ENCODE measurements at regions not wholly inside any gene's neighbourhood (a gene's known extent, or its start where the extent isn't known, plus 50 kb on each side); places are given as distances from the start of the nearest gene placed in this dataset.

DNA sequence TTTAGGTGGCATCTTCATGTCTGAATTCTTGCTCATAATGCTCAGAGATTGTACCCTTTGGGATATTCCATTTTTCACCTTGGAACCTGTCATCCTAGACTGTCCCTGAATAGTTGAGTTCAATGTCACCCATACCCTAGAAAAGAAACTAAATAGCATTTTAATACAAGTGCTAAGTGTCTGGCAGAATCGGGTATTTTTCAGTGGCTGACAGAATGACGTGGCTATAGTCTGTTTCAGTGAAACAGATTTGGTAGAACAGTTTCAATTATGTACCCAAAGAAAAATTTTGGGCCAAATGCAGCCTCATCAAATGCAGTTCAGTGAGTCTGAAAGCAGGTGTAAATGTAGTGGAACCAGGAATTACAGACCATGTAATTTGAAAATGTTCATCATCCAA is 1041.2 kb downstream of the DTWD2 start:
- DNase-seq (ENCODE audit: low read depth, low spot score), result no peak

DNA sequence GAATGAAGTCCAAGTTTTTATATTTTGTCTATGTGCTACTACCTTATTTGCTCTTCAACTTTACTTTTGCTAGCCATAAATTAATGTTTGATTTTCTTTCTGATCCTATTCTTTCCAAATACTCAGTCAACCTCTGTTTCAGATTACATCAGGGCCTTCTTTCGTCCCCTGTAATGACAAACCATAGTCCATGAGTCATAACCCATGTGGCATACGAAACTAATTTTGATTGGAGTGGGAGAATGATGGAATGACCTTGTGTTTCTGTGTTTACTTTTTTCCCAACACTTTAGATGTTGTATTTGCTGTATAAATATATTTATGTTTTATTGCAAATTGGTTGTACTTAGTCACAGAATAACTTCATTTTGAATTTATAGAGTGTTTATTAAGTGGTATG is 1043.1 kb downstream of the DTWD2 start:
- no peak for DNase-seq (ENCODE audit: low read depth, low spot score)

DNA sequence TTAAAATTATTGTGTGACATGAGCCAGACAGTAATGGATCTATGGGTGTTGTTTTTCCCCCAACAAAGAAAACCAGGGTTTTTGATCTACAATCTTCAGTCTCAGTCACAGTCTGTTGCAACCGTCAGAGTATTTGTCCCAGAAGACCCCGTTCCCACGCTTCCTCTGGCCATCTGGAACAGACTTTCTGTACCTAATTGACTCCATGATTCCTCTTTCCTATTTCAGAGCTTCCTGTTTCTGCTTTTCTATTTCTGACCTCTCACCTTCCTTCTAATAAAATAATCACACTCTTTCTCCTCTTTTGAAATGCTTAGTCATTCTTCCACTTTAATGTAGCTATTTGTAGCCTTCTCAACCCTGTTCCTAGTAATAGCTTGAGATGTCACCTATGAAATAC is 1044.8 kb downstream of the DTWD2 start:
- no peak for DNase-seq (ENCODE audit: low read depth, low spot score)

DNA sequence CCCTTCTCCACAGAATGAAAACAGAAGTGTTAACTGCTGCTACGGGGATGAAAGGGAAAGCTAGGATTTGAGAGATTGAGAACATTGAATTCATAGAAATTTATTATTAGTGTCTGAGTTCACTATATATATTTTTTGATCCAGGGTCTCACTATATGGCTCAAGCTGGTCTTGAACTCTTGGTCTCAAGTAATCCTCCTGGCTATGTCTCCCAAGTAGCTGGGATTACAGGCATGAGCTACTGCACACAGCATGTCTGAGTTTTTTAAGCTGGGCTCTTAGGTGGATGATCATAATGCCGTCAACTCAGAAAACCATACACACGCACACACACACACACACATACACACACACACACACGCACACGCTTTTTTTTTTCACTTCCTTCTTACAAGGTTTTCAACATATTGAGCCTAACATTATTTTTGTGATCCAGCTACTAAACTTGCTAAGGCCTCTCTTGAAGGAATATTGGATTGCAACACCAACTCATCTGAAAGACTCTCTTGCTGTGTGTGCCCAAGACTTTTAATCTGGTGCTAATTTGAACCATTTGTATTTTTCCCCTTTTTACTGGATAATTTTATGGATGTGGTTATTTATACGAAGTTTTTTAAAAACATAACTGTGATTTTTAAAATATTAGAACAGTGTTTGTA is 1045.4 kb downstream of the DTWD2 start:
- DNase-seq (ENCODE audit: low read depth, low spot score), result no peak

DNA sequence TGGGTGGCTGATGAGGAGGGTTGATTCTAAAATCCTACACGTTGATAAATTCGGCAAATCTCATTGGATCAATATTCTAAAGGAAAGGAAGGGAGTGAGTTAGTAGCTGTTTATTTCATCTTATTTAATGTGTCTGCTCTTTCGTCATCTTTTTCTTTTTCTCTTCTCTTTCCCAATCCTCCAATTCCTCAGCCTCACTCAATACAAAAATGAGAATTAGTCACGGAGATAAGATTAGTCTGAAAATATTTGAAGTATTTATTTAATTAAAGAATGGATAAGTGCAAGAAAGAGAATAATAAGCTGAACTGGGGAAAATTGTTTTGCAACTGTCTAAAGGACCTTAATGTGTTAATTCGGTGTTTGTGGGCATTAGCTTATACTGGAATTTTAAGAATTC is 1095.1 kb downstream of the DTWD2 start:
- DNase-seq (ENCODE audit: low read depth, low spot score), result no peak

DNA sequence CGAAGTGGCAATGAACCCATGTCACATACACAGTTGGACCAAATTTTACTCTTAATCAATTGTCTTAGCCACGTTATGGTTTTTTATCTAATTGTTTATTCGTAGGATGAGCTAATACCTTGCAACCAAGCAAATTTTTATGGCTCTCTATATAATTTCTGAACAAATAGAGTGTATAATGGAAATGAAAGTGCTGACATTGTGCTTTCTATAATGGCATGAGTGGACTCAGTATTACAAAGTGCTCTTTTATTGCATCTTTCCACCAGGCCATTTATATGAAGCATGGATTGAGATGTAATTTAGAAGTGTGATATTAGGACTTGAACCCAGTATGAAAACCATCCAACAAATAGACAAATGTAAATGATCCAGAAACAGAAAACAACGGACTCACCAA is 1096.0 kb downstream of the DTWD2 start:
- no peak for DNase-seq (ENCODE audit: low read depth, low spot score)

DNA sequence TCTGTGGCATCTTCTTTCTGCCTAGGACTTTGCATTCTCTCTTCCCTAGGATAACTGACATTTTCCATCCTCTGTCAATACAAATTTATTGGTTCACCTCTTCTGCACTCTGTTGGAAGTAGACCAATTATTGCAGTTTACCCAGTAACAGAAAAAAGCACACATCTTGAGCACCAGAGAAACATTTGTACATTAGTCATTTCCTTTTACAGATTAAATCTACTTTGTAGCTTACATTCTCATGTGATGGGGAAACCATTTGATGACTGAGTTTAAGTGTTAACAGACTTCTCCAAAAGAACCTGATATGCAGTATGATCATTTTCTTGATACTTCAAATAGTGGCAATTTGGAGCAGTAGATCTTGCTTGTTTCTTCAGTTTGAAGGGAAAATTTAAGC is 1098.8 kb downstream of the DTWD2 start:
- no peak for DNase-seq (ENCODE audit: low read depth, low spot score)

DNA sequence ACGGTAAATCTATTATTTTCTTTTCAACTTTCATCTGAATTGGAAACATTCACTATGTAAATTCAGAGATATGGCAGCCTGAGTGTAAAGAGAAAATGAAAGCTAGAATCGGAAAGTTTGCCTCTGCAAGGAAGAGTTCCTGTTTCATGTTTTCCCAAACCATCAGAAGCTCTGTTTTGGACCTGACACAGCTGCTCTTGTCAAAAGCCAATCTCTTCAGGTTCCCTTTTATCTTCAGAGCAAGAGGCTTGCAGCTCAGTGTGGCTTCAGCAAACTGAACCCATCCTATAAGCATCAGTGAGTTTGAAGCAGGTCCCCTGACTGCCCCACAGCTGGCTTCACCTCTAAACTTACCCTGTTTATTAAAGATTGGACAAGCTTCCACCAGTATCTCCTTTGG is 1099.7 kb downstream of the DTWD2 start:
- no peak for DNase-seq (ENCODE audit: low read depth, low spot score)

DNA sequence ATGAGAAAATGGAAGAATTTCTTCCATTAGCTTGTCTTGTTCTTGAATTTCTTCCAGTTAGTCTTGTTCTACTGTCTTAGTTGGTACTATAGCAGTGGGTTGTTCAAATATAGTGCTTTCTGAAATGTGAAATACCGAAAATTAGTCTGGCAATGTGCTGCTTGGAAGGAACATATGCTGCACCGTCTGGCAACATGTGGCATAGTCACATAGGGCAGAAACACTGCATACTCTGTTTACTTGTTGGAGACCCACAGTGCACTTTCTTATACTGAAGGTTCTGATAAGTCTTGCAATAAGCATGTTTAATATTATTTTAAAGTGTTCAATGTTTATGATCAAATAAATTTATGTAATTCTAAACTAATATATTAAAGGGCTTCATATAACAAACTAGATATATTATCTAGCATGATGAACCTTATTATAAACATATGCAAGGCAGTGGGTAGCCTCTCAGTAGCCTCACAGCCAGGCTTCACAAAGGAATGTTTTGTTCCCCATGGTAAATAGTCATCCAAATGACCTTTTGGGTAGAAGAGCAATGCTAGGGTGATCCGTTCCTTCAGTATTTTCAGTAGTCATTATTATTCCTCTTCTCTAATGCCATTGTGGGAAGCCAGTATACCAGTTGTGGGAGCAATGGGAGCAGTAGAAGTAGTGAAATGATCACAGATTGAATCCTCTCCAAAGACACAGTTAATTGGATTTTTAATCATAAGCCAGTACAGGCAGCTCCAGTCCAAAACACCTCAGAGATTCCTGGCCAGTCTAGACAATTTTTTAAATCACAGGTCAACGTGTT is 1106.7 kb downstream of the DTWD2 start:
- no peak for DNase-seq (ENCODE audit: low read depth, low spot score)

DNA sequence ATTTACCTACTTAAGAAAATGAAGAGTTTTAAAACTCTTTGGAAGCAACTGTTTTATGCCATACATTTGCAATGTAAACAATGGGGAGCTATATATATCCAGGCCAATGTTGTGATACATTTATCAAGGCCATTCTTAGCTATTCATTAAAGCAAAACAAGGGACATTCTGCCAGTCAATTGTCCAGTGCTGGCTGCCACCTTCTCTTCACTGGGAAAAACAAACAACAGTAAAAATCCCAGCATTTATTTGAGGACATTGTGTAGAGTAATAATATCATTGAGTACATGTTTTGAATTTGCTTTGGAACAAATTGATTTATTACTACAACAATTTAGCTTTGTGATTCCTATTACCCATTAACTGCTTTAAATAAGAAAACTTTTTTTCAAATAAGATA is 1107.4 kb downstream of the DTWD2 start:
- DNase-seq (ENCODE audit: low read depth, low spot score), result no peak

DNA sequence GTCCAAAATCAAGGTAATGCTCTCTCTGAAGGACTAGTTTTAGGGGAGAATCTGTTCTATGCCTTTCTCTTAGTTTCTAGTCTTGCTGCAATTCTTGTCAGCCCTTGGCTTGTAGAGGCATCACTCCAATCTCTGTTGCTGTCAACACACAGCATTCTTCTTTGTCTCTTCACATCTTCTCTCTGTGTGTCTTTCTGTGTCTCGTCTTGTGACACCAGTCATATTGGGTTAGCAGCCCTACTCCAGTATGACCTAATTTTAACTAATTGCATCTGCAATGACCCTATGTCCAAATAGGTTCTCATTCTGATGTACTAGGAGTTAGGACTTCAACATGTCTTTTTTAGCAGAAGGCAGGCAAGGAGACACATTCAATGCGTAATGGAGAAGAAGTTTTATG is 1110.6 kb downstream of the DTWD2 start:
- DNase-seq (ENCODE audit: low read depth, low spot score), result no peak

DNA sequence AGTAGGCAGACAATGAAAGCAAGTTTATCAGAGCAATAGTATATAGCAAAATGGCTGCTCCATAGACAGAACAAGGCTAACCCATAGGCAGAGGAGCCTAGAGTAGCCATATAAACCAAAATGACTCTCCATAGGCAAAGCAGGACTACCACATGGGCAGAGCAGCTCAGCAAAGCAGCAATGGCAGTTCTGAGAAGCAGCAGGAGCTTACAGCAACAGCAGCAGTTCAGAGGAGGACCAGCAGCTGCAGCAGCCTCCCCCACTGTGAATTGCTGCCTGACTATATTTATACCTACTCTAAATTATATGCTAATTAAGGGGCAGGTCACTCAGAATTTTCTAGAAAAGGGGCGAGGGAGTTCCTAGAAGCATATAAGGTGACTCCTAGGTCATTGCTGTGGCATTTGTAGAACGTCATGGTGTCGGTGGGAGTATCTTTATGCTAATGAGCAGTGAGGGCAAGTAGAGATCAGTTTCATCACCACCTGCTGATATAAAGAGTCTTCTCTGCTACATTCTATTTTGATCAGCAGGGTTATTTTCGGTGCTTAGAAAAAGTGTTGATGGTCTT is 1115.5 kb downstream of the DTWD2 start:
- peak; percentile 2 for DNase-seq (ENCODE audit: low read depth, low spot score)

DNA sequence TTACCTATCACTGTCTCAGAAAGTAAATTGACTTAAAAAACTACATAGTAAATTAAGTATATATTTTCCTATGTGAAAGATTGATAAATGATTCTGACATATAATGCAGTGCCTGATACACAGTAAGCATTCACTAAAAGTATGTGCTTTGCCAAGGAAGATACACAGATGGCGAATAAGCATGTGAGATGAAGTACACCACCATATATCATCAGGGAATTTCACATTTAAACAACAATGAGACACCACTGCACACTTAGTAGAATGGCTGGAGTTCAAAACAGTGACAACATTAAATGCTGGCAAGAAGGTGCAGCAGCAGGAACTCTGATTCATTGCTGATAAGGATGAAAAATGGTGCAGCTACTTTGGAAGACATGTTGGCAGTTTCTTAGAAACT is 1118.8 kb downstream of the DTWD2 start:
- DNase-seq (ENCODE audit: low read depth, low spot score), result no peak

DNA sequence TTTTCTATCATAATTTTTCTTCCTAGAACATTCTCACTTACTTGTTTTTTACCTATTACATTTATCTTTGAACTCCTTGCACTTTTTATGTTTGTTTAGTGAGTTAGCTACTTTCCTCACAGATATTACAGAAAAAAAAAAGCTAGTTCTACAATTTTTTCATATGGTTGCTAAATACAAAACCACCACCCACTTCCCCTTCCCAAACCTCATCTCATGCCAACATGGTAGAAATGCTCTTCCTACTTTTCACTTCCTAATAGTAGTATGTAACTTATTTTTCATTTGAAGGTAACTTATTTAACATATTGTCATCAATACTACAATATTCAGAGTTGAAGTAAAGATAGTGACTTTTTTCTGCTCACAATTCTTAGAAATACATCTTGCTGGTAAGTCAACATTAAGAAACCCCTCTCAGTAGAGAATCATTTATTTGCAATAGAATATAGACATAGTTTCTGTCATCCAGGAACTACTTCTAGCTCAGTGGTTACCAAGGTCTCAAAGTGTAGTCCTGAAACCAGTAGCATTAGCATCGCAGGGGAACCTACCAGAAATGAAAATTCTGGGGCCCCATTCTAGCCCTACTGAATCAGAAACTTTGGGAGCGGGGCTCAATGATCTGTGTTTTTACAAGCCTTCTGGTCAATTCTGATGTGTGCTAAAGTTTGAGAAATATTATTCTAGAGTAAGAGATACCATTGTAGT is 1124.6 kb downstream of the DTWD2 start:
- DNase-seq (ENCODE audit: low read depth, low spot score), result no peak

DNA sequence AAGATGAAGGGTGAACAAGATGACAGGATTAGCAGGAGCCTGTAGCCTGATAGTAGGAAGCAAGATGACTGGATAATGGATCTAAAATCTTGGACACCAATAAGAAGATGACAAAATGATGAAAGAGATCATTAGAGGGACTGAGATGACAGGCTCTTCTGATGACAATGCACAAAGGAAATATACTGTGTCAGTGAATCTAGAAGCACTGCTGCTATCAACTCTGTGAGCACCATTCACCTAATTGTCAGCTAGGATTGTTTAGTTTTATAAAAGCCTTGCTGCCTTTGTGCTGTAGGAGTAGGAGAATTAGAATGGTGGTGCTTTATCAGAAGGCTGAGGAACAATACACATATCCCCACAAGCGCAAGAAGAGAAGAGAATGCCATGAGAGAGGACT is 1127.8 kb downstream of the DTWD2 start:
- no peak for DNase-seq (ENCODE audit: low read depth, low spot score)

DNA sequence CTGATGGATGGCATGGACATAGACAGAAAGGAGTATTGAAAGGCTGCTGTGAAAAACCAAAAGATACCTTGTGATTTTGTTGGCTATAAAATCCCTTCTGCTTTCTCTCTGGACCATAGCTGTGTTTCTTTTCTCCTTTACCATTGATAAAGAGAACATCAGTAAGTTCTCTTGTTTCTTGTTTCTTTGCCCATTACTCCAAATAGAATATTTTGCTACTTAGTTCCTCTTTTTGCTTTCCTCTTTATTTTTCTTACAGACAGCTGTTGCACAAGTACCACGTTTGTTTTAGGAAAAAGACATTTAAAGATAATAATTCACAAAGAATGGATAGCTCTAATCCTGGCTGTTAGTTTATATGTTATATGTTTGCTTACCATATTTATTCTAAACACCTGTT is 1129.2 kb downstream of the DTWD2 start:
- DNase-seq (ENCODE audit: low read depth, low spot score), result no peak

DNA sequence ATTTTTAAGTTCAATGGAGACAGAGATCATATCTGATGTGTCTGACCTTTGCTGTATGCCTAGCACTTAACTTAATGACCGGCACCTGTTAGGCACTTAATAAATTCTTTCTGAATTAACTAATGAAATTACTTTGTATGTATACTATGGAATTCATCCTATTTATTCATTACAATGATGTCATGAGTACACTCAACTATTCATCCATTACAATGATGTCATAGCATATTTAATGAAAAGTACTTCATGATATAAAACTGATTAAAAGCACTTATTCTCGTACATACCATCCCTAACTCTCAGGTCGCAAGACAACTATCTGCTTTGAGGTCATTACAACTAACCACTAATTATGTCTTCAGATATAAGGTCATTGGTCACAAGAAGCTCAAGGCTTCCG is 1131.6 kb downstream of the DTWD2 start:
- no peak for DNase-seq (ENCODE audit: low read depth, low spot score)

DNA sequence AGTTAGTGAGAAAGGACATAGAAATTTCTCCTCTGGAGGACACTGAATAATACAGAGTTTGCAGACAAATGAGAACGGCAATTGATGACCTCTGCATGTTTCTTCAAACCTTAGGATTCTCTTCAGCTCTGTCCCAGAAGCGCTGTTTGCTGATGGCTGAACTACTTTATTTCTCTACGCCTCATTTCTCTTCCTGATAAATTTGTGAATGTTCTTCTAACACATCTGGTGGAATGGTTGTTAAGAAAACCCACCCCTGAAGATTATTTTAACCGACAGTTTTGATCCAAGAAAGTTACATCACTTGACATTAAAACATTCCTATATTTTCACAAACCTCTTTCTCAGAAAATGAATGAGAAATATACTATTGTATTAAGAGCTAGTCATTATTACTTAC is 1150.6 kb downstream of the DTWD2 start:
- DNase-seq (ENCODE audit: low read depth, low spot score), result no peak

DNA sequence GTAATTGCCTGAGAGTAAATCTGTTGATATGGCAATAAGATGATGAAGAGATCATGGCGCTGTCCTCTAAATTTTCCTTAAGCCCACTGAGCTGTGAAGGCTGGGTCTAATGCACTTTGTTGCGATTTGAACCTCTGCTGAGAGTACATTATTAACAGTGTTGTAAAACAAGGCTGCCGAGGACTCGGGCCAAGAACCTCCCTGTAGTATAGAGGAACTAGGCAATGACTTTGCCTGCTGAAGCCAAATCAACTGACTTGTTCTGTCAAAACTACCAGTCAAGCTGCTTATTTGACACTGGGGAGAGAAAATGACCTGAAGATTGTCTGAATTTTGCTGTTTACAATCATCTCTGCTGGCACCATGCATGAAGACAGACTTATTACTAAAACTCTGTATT is 1154.7 kb downstream of the DTWD2 start:
- DNase-seq (ENCODE audit: low read depth, low spot score), result no peak

DNA sequence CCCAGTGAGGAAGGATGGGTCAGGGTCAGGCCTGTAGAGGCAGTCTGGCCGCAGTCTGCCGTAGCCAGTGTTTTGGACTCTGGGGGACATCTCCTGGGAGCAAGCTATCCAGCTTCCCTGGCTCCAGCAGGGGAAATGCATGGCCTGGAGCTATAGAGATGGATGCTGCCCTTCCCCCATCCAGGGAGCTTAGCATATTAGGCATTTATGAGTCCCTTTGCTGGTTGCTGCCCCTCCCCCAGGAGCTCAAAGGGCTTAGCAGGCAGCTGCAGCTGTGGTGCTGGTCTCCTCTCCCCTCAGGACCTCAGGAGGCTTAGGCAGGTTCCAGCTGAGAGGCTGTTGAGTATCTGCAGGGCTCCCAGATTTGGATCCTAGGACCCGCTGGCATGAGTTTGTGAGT is 1158.7 kb downstream of the DTWD2 start:
- DNase-seq (ENCODE audit: low read depth, low spot score), result peak; percentile 85

DNA sequence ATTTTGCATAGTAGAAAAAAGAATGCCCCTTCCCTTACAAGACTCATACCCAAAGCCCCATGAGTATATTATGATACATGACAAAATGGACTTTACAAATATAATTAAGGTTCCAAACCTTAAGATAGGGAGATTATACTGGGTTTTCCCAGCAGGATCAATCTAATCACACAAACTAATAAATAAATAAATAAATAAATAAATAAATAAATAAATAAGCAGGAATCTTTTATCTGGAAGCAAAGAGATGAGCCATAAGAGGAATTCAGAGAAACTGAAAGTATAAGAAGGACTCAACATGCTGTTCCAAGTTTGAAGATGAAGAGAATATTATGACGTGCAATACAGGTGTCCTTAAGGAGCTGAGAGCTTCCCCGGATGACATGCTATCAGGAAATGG is 1174.5 kb downstream of the DTWD2 start:
- no peak for DNase-seq (ENCODE audit: low read depth, low spot score)

DNA sequence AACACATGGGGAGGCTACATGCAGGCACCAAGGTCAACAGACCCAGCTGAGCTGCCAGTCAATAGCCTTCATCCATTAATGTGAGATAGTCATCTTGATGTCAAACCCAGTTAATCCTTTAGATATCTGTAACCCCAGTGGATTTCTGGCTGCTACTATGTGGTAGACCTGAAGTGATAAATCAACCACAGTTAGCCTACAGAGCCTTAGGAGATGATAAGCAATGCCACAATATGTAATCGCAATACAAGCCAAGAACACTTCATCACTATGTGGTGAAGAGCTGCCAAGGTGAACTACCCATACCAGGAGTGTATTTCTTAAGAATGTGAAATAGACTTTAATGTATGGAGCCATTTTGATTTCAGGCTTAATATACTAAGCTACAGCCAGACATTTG is 1175.5 kb downstream of the DTWD2 start:
- DNase-seq (ENCODE audit: low read depth, low spot score), result no peak

DNA sequence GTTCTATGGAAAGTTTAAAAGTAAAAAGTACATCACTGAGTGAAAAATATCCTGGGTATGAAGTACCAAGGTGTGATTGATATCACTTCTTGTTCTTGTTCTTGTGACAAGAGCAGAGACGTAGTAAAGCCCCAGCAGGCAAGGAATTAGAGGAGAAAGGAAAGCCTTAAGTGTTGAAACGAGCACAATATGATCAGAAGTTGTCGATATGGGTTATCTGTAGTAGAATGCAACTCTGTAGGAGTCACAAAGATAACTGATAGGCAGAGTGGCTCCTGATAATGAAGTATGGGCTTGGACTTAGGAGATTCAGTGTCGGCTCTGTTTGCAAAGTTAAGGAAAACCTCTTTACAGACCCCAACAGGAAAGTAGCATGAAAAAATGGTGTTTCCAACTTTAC is 1179.1 kb downstream of the DTWD2 start:
- DNase-seq (ENCODE audit: low read depth, low spot score), result no peak

All from ELF-1 (cell line).